ENCODE measurements at regions not wholly inside any gene's neighbourhood (a gene's known extent, or its start where the extent isn't known, plus 50 kb on each side); places are given as distances from the start of the nearest gene placed in this dataset.

DNA sequence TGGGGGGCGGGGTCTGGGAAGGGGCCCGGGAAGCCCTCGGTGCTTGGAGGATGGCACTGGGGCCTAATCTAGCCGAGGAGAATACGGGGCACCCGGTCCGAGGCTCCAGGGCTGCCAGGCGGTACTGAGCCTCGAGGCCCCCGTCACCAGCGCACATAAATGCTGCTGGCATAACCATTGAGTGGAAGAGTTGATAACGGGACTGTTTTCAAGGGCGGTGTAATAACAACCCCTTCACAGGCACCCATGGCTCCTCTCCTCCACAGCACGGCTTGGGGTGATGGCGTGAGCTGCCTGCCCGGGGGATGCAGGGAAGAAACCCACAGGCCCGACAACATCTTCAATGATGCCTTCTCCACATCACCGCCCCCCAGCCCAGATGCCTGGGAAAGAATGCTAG lies 130.7 kb downstream of the FAM53A start:
- no peaks in the 10 kb centered on the region for H3K9me3 ChIP-seq (ENCODE audit: low read length)
- no peak overlapping the region for H3K4me2 ChIP-seq (ENCODE audit: low read length)
- no peaks in the 10 kb centered on the region for H3K4me1 ChIP-seq (ENCODE audit: insufficient read depth, low read length, severe bottlenecking)
- H3K36me3 ChIP-seq (ENCODE audit: insufficient read depth, low read length) = no peaks in the 10 kb centered on the region
- H3K9me2 ChIP-seq (ENCODE audit: low read depth, low read length) = no peaks in the 10 kb centered on the region
- no peaks in the 10 kb centered on the region for H4K20me1 ChIP-seq (ENCODE audit: insufficient read depth, low read length)
- no peak overlapping the region for H3K4me3 ChIP-seq (ENCODE audit: low read depth, low read length, poor library complexity, severe bottlenecking)
- no peak overlapping the region for H3K27ac ChIP-seq (ENCODE audit: low read depth, low read length, poor library complexity, severe bottlenecking)
- H3K27me3 ChIP-seq (ENCODE audit: insufficient read depth, low read length) = no peaks in the 10 kb centered on the region
- TF ChIP-seq EZH2 (IDR thresholded peaks at IDR 0.05; ENCODE audit: borderline replicate concordance, low read length) (no peak), CTCF (IDR thresholded peaks at IDR 0.05; ENCODE audit: low read length) (no peak)
- no peak overlapping the region for H3K9ac ChIP-seq (ENCODE audit: low read length)
- H3K79me2 ChIP-seq (ENCODE audit: insufficient read depth, low read length) = no peaks in the 10 kb centered on the region
- no peak overlapping the region for H2AFZ ChIP-seq (ENCODE audit: low read length)
- no peaks in the 10 kb centered on the region for H3F3A ChIP-seq (ENCODE audit: insufficient read depth, low read length)

DNA sequence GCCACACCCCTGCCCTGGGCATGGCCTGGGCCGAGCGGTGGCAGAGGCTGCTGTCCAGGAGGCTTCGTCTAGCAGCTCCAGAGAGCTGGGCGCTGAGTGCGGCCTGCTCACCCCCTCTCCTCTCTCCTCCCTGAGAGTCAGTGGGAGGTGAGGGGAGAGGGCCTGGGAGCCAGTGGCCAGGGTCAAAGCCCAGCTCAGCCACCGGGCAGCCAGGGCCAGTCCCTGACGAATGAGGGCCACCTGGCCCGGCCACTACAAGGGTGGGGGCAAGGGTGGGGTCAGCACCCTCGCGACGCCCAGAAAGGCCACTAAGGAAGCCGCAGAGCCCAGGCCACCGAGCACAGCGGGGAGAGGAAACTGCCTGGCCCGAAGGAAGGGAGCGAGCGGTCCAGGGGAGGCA lies 131.7 kb downstream of the FAM53A start:
- no peak overlapping the region for H3K27ac ChIP-seq (ENCODE audit: low read depth, low read length, poor library complexity, severe bottlenecking)
- H4K20me1 ChIP-seq (ENCODE audit: insufficient read depth, low read length) = no peaks in the 10 kb centered on the region
- no peak overlapping the region for H2AFZ ChIP-seq (ENCODE audit: low read length)
- no peaks in the 10 kb centered on the region for H3K79me2 ChIP-seq (ENCODE audit: insufficient read depth, low read length)
- H3K4me1 ChIP-seq (ENCODE audit: insufficient read depth, low read length, severe bottlenecking) = no peaks in the 10 kb centered on the region
- no peaks in the 10 kb centered on the region for H3F3A ChIP-seq (ENCODE audit: insufficient read depth, low read length)
- H3K36me3 ChIP-seq (ENCODE audit: insufficient read depth, low read length) = no peaks in the 10 kb centered on the region
- TF ChIP-seq EZH2 (IDR thresholded peaks at IDR 0.05; ENCODE audit: borderline replicate concordance, low read length) (no peak), CTCF (IDR thresholded peaks at IDR 0.05; ENCODE audit: low read length) (no peak)
- H3K27me3 ChIP-seq (ENCODE audit: insufficient read depth, low read length) = no peaks in the 10 kb centered on the region
- no peak overlapping the region for H3K4me3 ChIP-seq (ENCODE audit: low read depth, low read length, poor library complexity, severe bottlenecking)
- H3K4me2 ChIP-seq (ENCODE audit: low read length) = no peak overlapping the region
- H3K9ac ChIP-seq (ENCODE audit: low read length) = no peak overlapping the region
- H3K9me2 ChIP-seq (ENCODE audit: low read depth, low read length) = no peaks in the 10 kb centered on the region
- no peaks in the 10 kb centered on the region for H3K9me3 ChIP-seq (ENCODE audit: low read length)

DNA sequence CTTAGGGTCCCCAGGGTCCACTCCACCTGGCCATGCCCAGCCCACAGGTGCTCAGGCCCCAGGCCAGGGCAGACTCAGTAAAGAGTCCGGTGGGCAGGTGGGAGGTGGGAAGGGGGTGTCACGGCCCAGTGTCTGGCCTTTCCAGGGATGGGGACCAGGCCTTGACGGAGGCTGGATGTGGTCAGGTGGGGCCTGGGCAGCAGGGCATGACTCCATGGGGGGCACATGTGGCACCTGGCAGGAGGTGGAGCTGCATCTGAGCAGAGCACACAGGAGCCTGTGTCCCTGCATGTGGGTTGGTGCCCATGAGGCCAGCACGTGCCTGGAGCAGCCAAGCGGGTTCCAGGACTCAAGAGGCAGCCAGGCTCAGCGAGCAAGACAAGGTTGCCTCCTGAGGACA lies 132.9 kb downstream of the FAM53A start:
- no peak overlapping the region for H3K27ac ChIP-seq (ENCODE audit: low read depth, low read length, poor library complexity, severe bottlenecking)
- H3K27me3 ChIP-seq (ENCODE audit: insufficient read depth, low read length) = no peaks in the 10 kb centered on the region
- TF ChIP-seq CTCF (IDR thresholded peaks at IDR 0.05; ENCODE audit: low read length) = no peak
- no peak for TF ChIP-seq EZH2 (IDR thresholded peaks at IDR 0.05; ENCODE audit: borderline replicate concordance, low read length)
- no peaks in the 10 kb centered on the region for H3K9me3 ChIP-seq (ENCODE audit: low read length)
- H3K4me3 ChIP-seq (ENCODE audit: low read depth, low read length, poor library complexity, severe bottlenecking) = no peak overlapping the region
- no peak overlapping the region for H3K4me2 ChIP-seq (ENCODE audit: low read length)
- no peaks in the 10 kb centered on the region for H3K79me2 ChIP-seq (ENCODE audit: insufficient read depth, low read length)
- no peak overlapping the region for H3K9ac ChIP-seq (ENCODE audit: low read length)
- no peaks in the 10 kb centered on the region for H3K36me3 ChIP-seq (ENCODE audit: insufficient read depth, low read length)
- H3K4me1 ChIP-seq (ENCODE audit: insufficient read depth, low read length, severe bottlenecking) = no peaks in the 10 kb centered on the region
- no peaks in the 10 kb centered on the region for H3F3A ChIP-seq (ENCODE audit: insufficient read depth, low read length)
- H4K20me1 ChIP-seq (ENCODE audit: insufficient read depth, low read length) = no peaks in the 10 kb centered on the region
- H2AFZ ChIP-seq (ENCODE audit: low read length) = no peak overlapping the region
- H3K9me2 ChIP-seq (ENCODE audit: low read depth, low read length) = no peaks in the 10 kb centered on the region
